GM21423 (cell line): ENCODE measurements at regions not wholly inside any gene's neighbourhood (a gene's known extent, or its start where the extent isn't known, plus 50 kb on each side); places are given as distances from the start of the nearest gene placed in this dataset.

Experiments used
- ATAC-seq: cut with Tn5 transposase; IDR thresholded peaks from one replicate; pipeline ENCODE4 v1.9.1; 2021; ENCODE audit warnings: mild to moderate bottlenecking, moderate library complexity; ENCODE audit not compliant: unreplicated experiment

- ATAC-seq: no peak
Measured at GRCh38 chr18:46402396-46402795, 254.6 kb downstream of the LOXHD1 start.

GRCh38 chr18:46402945-46403344, 254.1 kb downstream of the LOXHD1 start:
- ATAC-seq: no peak

GRCh38 chr18:46405832-46406538, 251.0 kb downstream of the LOXHD1 start:
- no peak for ATAC-seq

- no peak for ATAC-seq
Measured at GRCh38 chr18:46406539-46406932, 250.5 kb downstream of the LOXHD1 start.

GRCh38 chr18:46407486-46408166, 249.4 kb downstream of the LOXHD1 start:
- ATAC-seq: no peak

GRCh38 chr18:46408334-46408987, 248.6 kb downstream of the LOXHD1 start:
- ATAC-seq: no peak

- ATAC-seq: no peak
Measured at GRCh38 chr18:46411191-46411828, 245.7 kb downstream of the LOXHD1 start.

GRCh38 chr18:46411867-46412690, 244.9 kb downstream of the LOXHD1 start:
- ATAC-seq: no peak

GRCh38 chr18:46412916-46413315, 244.1 kb downstream of the LOXHD1 start:
- ATAC-seq: no peak

GRCh38 chr18:46413684-46414083, 243.3 kb downstream of the LOXHD1 start:
- no peak for ATAC-seq

- no peak for ATAC-seq
Measured at GRCh38 chr18:46414863-46415262, 242.2 kb downstream of the LOXHD1 start.

GRCh38 chr18:46415532-46416252, 241.3 kb downstream of the LOXHD1 start:
- no peak for ATAC-seq

- peak; percentile 74 for ATAC-seq
Measured at GRCh38 chr18:46416706-46417638, 240.0 kb downstream of the LOXHD1 start.

- no peak for ATAC-seq
Measured at GRCh38 chr18:46418663-46419260, 238.3 kb downstream of the LOXHD1 start.

GRCh38 chr18:46419391-46420141, 237.5 kb downstream of the LOXHD1 start:
- ATAC-seq: no peak

GRCh38 chr18:46421973-46422551, 235.0 kb downstream of the LOXHD1 start:
- ATAC-seq: no peak

- no peak for ATAC-seq
Measured at GRCh38 chr18:46422552-46423055, 234.4 kb downstream of the LOXHD1 start.
